Upper lobe of right lung (tissue), 1 donor: ENCODE measurements at regions not wholly inside any gene's neighbourhood (a gene's known extent, or its start where the extent isn't known, plus 50 kb on each side); places are given as distances from the start of the nearest gene placed in this dataset.
A peak's percentile ranks its signal among the peaks of the same experiment; 100 is the strongest.

Source experiments
- ATAC-seq: fragments of 200-7000 bp; cut with Tn5 transposase; one replicate; pipeline ENCODE4 v1.9.1; 2020; ENCODE audit warnings: mild to moderate bottlenecking, moderate library complexity
- DNase-seq: peaks from one replicate; pipeline ENCODE4 v3.0.0-alpha.2; 2020
- H3K27ac ChIP-seq: fragments of 200-600 bp; one replicate; pipeline ENCODE4 v1.8.0; 2022
- H3K27me3 ChIP-seq: fragments of 200-600 bp; one replicate; pipeline ENCODE4 v1.8.0; 2022; ENCODE audit warnings: mild to moderate bottlenecking
- H3K36me3 ChIP-seq: fragments of 200-600 bp; one replicate; pipeline ENCODE4 v1.8.0; 2022
- H3K4me1 ChIP-seq: fragments of 200-600 bp; one replicate; pipeline ENCODE4 v1.8.0; 2022
- H3K4me3 ChIP-seq: fragments of 200-600 bp; one replicate; pipeline ENCODE4 v1.8.0; 2022; ENCODE audit warnings: mild to moderate bottlenecking
- H3K9me3 ChIP-seq: fragments of 200-600 bp; one replicate; pipeline ENCODE4 v1.8.0; 2022
- CTCF ChIP-seq: fragments of 200-600 bp; IDR thresholded peaks from one replicate; pipeline ENCODE4 v1.8.0; 2022; ENCODE audit warnings: antibody characterized with exemption
- intact Hi-C: fragments of 100-400 bp; cut with DNase I; formaldehyde crosslinking; loops from one replicate; pipeline ENCODE4 v1.11.0; 2022
- donor health status: DM: no; HTN: yes; CAD: no; lungs with severe emphysema.

- H3K27ac ChIP-seq: peak overlapping the region; percentile 9
Observed at GRCh38 chr3:23041918-23042696, 161.0 kb upstream of the UBE2E2 start.

GRCh38 chr3:23044463-23044862 is 158.7 kb upstream of the UBE2E2 start:
- H3K4me1 ChIP-seq: peaks cover 10% of the 10 kb centered on the region
- no peaks in the 10 kb centered on the region for H3K9me3 ChIP-seq
- DNase-seq (no peak), ATAC-seq (no peak)
- H3K27ac ChIP-seq: no peak overlapping the region
- no peak for TF ChIP-seq CTCF
- no peak overlapping the region for H3K4me3 ChIP-seq
- intact Hi-C loops: no loop called here
- no peaks in the 10 kb centered on the region for H3K27me3 ChIP-seq
- no peaks in the 10 kb centered on the region for H3K36me3 ChIP-seq

More at GRCh38 chr3:23041918-23042696, 161.0 kb upstream of the UBE2E2 start:
- no peaks in the 10 kb centered on the region for H3K9me3 ChIP-seq
- peaks cover 31% of the 10 kb centered on the region for H3K4me1 ChIP-seq
- H3K4me3 ChIP-seq: no peak overlapping the region
- no peaks in the 10 kb centered on the region for H3K36me3 ChIP-seq
- ATAC-seq (peak; percentile 61), DNase-seq (no peak)
- intact Hi-C loops: no loop called here
- no peaks in the 10 kb centered on the region for H3K27me3 ChIP-seq
- TF ChIP-seq CTCF: no peak

GRCh38 chr3:23046536-23046935 is 156.6 kb upstream of the UBE2E2 start:
- DNase-seq (no peak), ATAC-seq (no peak)
- no peak overlapping the region for H3K4me3 ChIP-seq
- no peaks in the 10 kb centered on the region for H3K9me3 ChIP-seq
- intact Hi-C loops: no loop called here
- H3K36me3 ChIP-seq: no peaks in the 10 kb centered on the region
- H3K4me1 ChIP-seq: peaks cover 6% of the 10 kb centered on the region
- TF ChIP-seq CTCF: no peak
- H3K27me3 ChIP-seq: no peaks in the 10 kb centered on the region
- H3K27ac ChIP-seq: no peak overlapping the region

- Histone ChIP-seq H3K4me1 (peaks cover 4% of the 10 kb centered on the region), H3K4me3 (no peak overlapping the region), H3K36me3 (no peaks in the 10 kb centered on the region), H3K27me3 (no peaks in the 10 kb centered on the region), H3K27ac (no peak overlapping the region), H3K9me3 (no peaks in the 10 kb centered on the region)
- ATAC-seq (peak; percentile 76), DNase-seq (no peak)
- no peak for TF ChIP-seq CTCF
- intact Hi-C loops: no loop called here
Observed at GRCh38 chr3:23051240-23052140, 151.6 kb upstream of the UBE2E2 start.

GRCh38 chr3:23052208-23052607 is 150.9 kb upstream of the UBE2E2 start:
- TF ChIP-seq CTCF: no peak
- Histone ChIP-seq H3K36me3 (no peaks in the 10 kb centered on the region), H3K4me1 (peaks cover 4% of the 10 kb centered on the region), H3K27me3 (no peaks in the 10 kb centered on the region), H3K9me3 (no peaks in the 10 kb centered on the region), H3K27ac (no peak overlapping the region), H3K4me3 (no peak overlapping the region)
- peak; percentile 10 for ATAC-seq
- DNase-seq: no peak
- intact Hi-C loops: no loop called here
